ENCODE measurements at regions not wholly inside any gene's neighbourhood (a gene's known extent, or its start where the extent isn't known, plus 50 kb on each side); places are given as distances from the start of the nearest gene placed in this dataset.
A peak's percentile ranks its signal among the peaks of the same experiment; 100 is the strongest.

DNA sequence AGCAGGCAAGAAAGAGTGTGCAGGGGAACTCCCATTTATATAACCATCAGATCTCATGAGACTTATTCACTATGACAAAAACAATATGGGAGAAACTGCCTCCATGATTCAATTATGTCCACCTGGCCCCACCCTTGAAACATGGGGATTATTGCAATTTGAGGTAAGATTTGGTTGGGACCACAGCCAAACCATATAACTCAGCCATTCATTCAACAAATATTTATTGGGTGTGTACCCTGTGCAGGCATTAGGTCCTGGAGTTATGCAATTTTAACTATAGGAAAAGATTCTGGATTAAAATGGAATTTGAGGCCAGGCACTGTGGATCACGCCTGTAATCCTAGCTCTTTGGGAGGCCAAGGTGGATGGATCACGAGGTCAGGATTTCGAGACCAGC lies 124.2 kb upstream of the GAS1 start:
- H3K27me3 ChIP-seq (ENCODE audit: low read length), result no peaks in the 10 kb centered on the region
- no TSS peak for BruUV-seq (replicated peaks)
- ATAC-seq (no peak), DNase-seq (peak; percentile 23)
- H3K9ac ChIP-seq (ENCODE audit: low read length), result no peak overlapping the region
- no peak overlapping the region for H3K4me2 ChIP-seq (ENCODE audit: low read length)
- H3K4me3 ChIP-seq (ENCODE audit: low read length), result no peak overlapping the region
- H3K27ac ChIP-seq (ENCODE audit: low read length), result no peak overlapping the region
- no peaks in the 10 kb centered on the region for H3K4me1 ChIP-seq (ENCODE audit: insufficient read depth, low read length)
- no peaks in the 10 kb centered on the region for H3K79me2 ChIP-seq (ENCODE audit: low read length)
- ChIA-PET POLR2A (ENCODE audit: unreplicated experiment) (no interaction called here), CTCF (no interaction called here)
- H3K9me3 ChIP-seq (ENCODE audit: low read length), result no peaks in the 10 kb centered on the region
- no peak overlapping the region for H2AFZ ChIP-seq (ENCODE audit: low read length)
- TF ChIP-seq, protein P1, sequence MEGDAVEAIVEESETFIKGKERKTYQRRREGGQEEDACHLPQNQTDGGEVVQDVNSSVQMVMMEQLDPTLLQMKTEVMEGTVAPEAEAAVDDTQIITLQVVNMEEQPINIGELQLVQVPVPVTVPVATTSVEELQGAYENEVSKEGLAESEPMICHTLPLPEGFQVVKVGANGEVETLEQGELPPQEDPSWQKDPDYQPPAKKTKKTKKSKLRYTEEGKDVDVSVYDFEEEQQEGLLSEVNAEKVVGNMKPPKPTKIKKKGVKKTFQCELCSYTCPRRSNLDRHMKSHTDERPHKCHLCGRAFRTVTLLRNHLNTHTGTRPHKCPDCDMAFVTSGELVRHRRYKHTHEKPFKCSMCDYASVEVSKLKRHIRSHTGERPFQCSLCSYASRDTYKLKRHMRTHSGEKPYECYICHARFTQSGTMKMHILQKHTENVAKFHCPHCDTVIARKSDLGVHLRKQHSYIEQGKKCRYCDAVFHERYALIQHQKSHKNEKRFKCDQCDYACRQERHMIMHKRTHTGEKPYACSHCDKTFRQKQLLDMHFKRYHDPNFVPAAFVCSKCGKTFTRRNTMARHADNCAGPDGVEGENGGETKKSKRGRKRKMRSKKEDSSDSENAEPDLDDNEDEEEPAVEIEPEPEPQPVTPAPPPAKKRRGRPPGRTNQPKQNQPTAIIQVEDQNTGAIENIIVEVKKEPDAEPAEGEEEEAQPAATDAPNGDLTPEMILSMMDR (conservative IDR thresholded peaks at IDR 0.05; ENCODE audit: low read depth, low read length), result no peak
- TF ChIP-seq EZH2phosphoT487 (IDR thresholded peaks at IDR 0.05; ENCODE audit: borderline replicate concordance, low read length), result no peak
- TF ChIP-seq EZH2 (IDR thresholded peaks at IDR 0.05; ENCODE audit: low read length, unreplicated experiment), result no peak
- H4K20me1 ChIP-seq (ENCODE audit: low read length), result no peaks in the 10 kb centered on the region
- H3F3A ChIP-seq (ENCODE audit: low read length, unreplicated experiment), result no peaks in the 10 kb centered on the region
- no peaks in the 10 kb centered on the region for H3K9me2 ChIP-seq (replicated peaks; ENCODE audit: low read length)
- intact Hi-C loops (cut with micrococcal nuclease), result no loop called here
- H3K36me3 ChIP-seq (ENCODE audit: low read depth, low read length), result no peaks in the 10 kb centered on the region

DNA sequence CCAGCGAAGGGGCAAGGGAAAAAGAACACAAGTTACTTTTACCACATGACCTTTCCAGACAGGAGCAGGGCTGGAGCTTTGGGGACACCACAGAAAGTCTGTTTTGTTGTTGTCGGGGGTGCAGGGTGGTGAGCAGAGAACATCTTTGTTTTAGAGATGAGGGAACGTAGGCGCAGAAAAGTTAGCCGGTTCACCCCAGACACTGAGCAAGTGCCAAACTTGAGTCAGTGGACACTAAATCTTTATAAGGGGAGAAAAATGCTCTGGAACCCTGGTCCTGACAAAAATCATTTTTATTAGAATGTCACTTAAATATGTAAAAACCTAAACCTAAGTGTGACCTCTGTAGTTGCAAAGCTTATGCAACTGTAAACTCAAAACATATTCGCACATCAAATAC lies 126.4 kb upstream of the GAS1 start:
- H2AFZ ChIP-seq (ENCODE audit: low read length), result no peak overlapping the region
- DNase-seq (no peak), ATAC-seq (no peak)
- no peaks in the 10 kb centered on the region for H3F3A ChIP-seq (ENCODE audit: low read length, unreplicated experiment)
- H3K27ac ChIP-seq (ENCODE audit: low read length), result no peak overlapping the region
- H3K9me3 ChIP-seq (ENCODE audit: low read length), result no peaks in the 10 kb centered on the region
- ChIA-PET POLR2A (ENCODE audit: unreplicated experiment) (no interaction called here), CTCF (no interaction called here)
- no peaks in the 10 kb centered on the region for H3K79me2 ChIP-seq (ENCODE audit: low read length)
- H3K4me3 ChIP-seq (ENCODE audit: low read length), result no peak overlapping the region
- H3K4me1 ChIP-seq (ENCODE audit: insufficient read depth, low read length), result no peaks in the 10 kb centered on the region
- no peaks in the 10 kb centered on the region for H3K27me3 ChIP-seq (ENCODE audit: low read length)
- no peaks in the 10 kb centered on the region for H3K36me3 ChIP-seq (ENCODE audit: low read depth, low read length)
- H3K4me2 ChIP-seq (ENCODE audit: low read length), result no peak overlapping the region
- no peak overlapping the region for H3K9ac ChIP-seq (ENCODE audit: low read length)
- H4K20me1 ChIP-seq (ENCODE audit: low read length), result no peaks in the 10 kb centered on the region
- no TSS peak for BruUV-seq (replicated peaks)
- intact Hi-C loops (cut with micrococcal nuclease), result no loop called here
- no peaks in the 10 kb centered on the region for H3K9me2 ChIP-seq (replicated peaks; ENCODE audit: low read length)
- no peak for TF ChIP-seq EZH2 (IDR thresholded peaks at IDR 0.05; ENCODE audit: low read length, unreplicated experiment)
- TF ChIP-seq, protein P1 (conservative IDR thresholded peaks at IDR 0.05; ENCODE audit: low read depth, low read length), result no peak
- no peak for TF ChIP-seq EZH2phosphoT487 (IDR thresholded peaks at IDR 0.05; ENCODE audit: borderline replicate concordance, low read length)

GRCh38 chr9:87075537-87075936 lies 128.2 kb upstream of the GAS1 start:
- Histone ChIP-seq H3K4me1 (ENCODE audit: insufficient read depth, low read length) (no peaks in the 10 kb centered on the region), H3K9me2 (replicated peaks; ENCODE audit: low read length) (no peaks in the 10 kb centered on the region), H3K4me3 (ENCODE audit: low read length) (no peak overlapping the region), H4K20me1 (ENCODE audit: low read length) (no peaks in the 10 kb centered on the region), H3K9me3 (ENCODE audit: low read length) (no peaks in the 10 kb centered on the region), H3K27ac (ENCODE audit: low read length) (no peak overlapping the region), H3K9ac (ENCODE audit: low read length) (no peak overlapping the region), H3K27me3 (ENCODE audit: low read length) (no peaks in the 10 kb centered on the region), H3K36me3 (ENCODE audit: low read depth, low read length) (no peaks in the 10 kb centered on the region), H3K79me2 (ENCODE audit: low read length) (no peaks in the 10 kb centered on the region), H3K4me2 (ENCODE audit: low read length) (no peak overlapping the region), H2AFZ (ENCODE audit: low read length) (no peak overlapping the region), H3F3A (ENCODE audit: low read length, unreplicated experiment) (no peaks in the 10 kb centered on the region)
- POLR2A ChIA-PET (ENCODE audit: unreplicated experiment), result no interaction called here
- no peak for TF ChIP-seq EZH2phosphoT487 (IDR thresholded peaks at IDR 0.05; ENCODE audit: borderline replicate concordance, low read length)
- TF ChIP-seq, protein P1 (conservative IDR thresholded peaks at IDR 0.05; ENCODE audit: low read depth, low read length), result no peak
- TF ChIP-seq EZH2 (IDR thresholded peaks at IDR 0.05; ENCODE audit: low read length, unreplicated experiment), result no peak
- DNase-seq (no peak), ATAC-seq (no peak)
- CTCF ChIA-PET, result no interaction called here
- intact Hi-C loops (cut with micrococcal nuclease), result no loop called here
- no TSS peak for BruUV-seq (replicated peaks)

Measured in PC-3 (cell line).